A673 (cell line): ENCODE measurements at regions not wholly inside any gene's neighbourhood (a gene's known extent, or its start where the extent isn't known, plus 50 kb on each side); places are given as distances from the start of the nearest gene placed in this dataset.

Experiments used
- BruUV-seq: library from RNA; stranded (reverse); fragments of 400-500 nt; replicated peaks from 2 replicates; lab custom pipeline; 2021; lab: Mats Ljungman, UMichigan
- CTCF ChIA-PET: fragments of 300-600 bp; sonication (Branson Sonifier 250); formaldehyde crosslinking; loops from one replicate; lab custom pipeline; 2022; ENCODE audit warnings: antibody characterized with exemption; lab: Charles Lee
- POLR2A ChIA-PET: fragments of 300-600 bp; sonication (Branson Sonifier 250); formaldehyde crosslinking; loops from one replicate; lab custom pipeline; 2022; ENCODE audit warnings: antibody characterized with exemption; ENCODE audit not compliant: low non-redundant PET; lab: Charles Lee
- DNase-seq: peaks from one replicate; pipeline ENCODE4 v3.0.0-alpha.2; 2015; ENCODE audit warnings: low spot score
- H3K27ac ChIP-seq: fragments of 200-600 bp; sonication (generic); 2 replicates; pipeline ENCODE4 v1.5.1; 2016; ENCODE audit warnings: mixed run types, low read depth, mild to moderate bottlenecking, mixed read lengths, antibody characterized with exemption, low read length; ENCODE audit not compliant: poor library complexity, severe bottlenecking
- H3K27me3 ChIP-seq: fragments of 200-600 bp; sonication (generic); replicated peaks from 2 replicates; pipeline ENCODE4 v1.6.1; 2017; ENCODE audit warnings: mixed run types, low read depth, mild to moderate bottlenecking, mixed read lengths, antibody characterized with exemption, low read length; ENCODE audit not compliant: insufficient read depth, poor library complexity
- H3K36me3 ChIP-seq: fragments of 200-600 bp; sonication (generic); 2 replicates; pipeline ENCODE4 v1.6.1; 2016; ENCODE audit warnings: mixed run types, mild to moderate bottlenecking, mixed read lengths, antibody characterized with exemption, low read length; ENCODE audit not compliant: insufficient read depth, poor library complexity, severe bottlenecking
- H3K4me1 ChIP-seq: fragments of 200-600 bp; sonication (generic); 2 replicates; pipeline ENCODE4 v1.6.1; 2017; ENCODE audit warnings: mixed run types, mild to moderate bottlenecking, mixed read lengths, antibody characterized with exemption, low read length; ENCODE audit not compliant: insufficient read depth, poor library complexity, severe bottlenecking
- H3K4me3 ChIP-seq: fragments of 200-600 bp; sonication (generic); 2 replicates; pipeline ENCODE4 v1.5.1; 2016; ENCODE audit warnings: low read depth, mixed run types, mild to moderate bottlenecking, mixed read lengths, low read length; ENCODE audit not compliant: poor library complexity, severe bottlenecking
- H3K9me3 ChIP-seq: fragments of 200-600 bp; sonication (generic); 2 replicates; pipeline ENCODE4 v1.6.1; 2016; ENCODE audit warnings: mixed run types, low read depth, mild to moderate bottlenecking, mixed read lengths, antibody characterized with exemption, low read length; ENCODE audit not compliant: poor library complexity, severe bottlenecking
- EZH2 ChIP-seq: fragments of 200-600 bp; sonication (generic); IDR thresholded peaks from 2 replicates; pipeline ENCODE4 v1.6.1; 2017; ENCODE audit warnings: borderline replicate concordance, low read depth, mild to moderate bottlenecking, mixed read lengths, antibody characterized with exemption, low read length; ENCODE audit not compliant: poor library complexity, severe bottlenecking
- intact Hi-C: fragments of 100-400 bp; cut with micrococcal nuclease; formaldehyde crosslinking; loops from one replicate; pipeline ENCODE4 v1.10.0; 2022; ENCODE audit not compliant: unreplicated experiment
- TF ChIP-seq, protein P1 (sequence below): fragments of 300-800, 200-600 bp; sonication (generic); conservative IDR thresholded peaks from 2 replicates; pipeline ENCODE4 v1.5.1; 2017; ENCODE audit warnings: low read depth, mild to moderate bottlenecking, antibody characterized with exemption, low read length, moderate library complexity, mixed read lengths

DNA sequence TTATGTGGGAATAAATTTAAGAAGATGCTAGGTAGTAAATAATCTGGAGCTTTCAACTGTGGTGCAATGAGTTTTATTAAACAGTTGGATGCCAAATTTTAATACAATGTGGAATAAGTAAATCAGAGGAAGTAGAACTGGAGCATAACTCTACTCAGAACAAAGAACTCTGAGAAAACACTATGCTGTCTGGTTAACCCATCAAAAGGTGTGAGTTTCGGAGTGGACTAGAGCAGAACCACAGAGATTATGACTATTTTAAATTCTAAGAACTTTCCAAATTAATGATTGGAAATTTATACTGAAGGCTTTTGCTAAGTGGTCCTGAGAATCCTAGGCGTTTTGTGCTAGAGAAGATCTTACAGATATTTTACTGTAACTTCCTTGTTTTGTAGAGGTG, 132.2 kb downstream of the NTMT2 start:
- BruUV-seq = no TSS peak
- DNase-seq = no peak
- no peaks in the 10 kb centered on the region for H3K4me1 ChIP-seq
- H3K9me3 ChIP-seq = no peaks in the 10 kb centered on the region
- H3K36me3 ChIP-seq = no peaks in the 10 kb centered on the region
- TF ChIP-seq, protein P1, sequence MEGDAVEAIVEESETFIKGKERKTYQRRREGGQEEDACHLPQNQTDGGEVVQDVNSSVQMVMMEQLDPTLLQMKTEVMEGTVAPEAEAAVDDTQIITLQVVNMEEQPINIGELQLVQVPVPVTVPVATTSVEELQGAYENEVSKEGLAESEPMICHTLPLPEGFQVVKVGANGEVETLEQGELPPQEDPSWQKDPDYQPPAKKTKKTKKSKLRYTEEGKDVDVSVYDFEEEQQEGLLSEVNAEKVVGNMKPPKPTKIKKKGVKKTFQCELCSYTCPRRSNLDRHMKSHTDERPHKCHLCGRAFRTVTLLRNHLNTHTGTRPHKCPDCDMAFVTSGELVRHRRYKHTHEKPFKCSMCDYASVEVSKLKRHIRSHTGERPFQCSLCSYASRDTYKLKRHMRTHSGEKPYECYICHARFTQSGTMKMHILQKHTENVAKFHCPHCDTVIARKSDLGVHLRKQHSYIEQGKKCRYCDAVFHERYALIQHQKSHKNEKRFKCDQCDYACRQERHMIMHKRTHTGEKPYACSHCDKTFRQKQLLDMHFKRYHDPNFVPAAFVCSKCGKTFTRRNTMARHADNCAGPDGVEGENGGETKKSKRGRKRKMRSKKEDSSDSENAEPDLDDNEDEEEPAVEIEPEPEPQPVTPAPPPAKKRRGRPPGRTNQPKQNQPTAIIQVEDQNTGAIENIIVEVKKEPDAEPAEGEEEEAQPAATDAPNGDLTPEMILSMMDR = no peak
- no peak for TF ChIP-seq EZH2
- H3K27me3 ChIP-seq = no peaks in the 10 kb centered on the region
- H3K27ac ChIP-seq = no peak overlapping the region
- ChIA-PET POLR2A (no interaction called here), CTCF (no interaction called here)
- intact Hi-C loops = no loop called here
- no peak overlapping the region for H3K4me3 ChIP-seq

DNA sequence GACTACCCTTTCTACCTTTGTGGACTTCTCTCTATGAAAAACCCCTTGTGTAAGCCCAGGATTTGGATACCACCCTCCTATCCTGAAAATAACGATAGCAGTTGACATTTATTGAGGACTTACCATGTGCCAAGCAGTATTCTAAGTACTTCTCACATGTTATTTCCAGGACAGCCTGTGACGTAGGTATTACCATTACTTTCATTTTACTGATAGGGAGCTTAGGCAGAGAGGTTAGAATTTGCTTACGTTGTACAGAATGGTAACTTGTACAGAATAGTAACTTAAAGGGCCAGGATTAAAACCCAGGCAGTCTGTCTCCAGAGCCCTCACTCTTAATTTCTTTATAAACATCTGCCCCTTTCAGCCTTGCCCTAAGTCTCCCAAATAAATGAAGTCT, 138.3 kb downstream of the NTMT2 start:
- H3K4me1 ChIP-seq = no peaks in the 10 kb centered on the region
- H3K9me3 ChIP-seq = no peaks in the 10 kb centered on the region
- no peak for DNase-seq
- intact Hi-C loops = no loop called here
- ChIA-PET POLR2A (no interaction called here), CTCF (no interaction called here)
- TF ChIP-seq, protein P1 = no peak
- TF ChIP-seq EZH2 = no peak
- no peak overlapping the region for H3K4me3 ChIP-seq
- H3K27me3 ChIP-seq = no peaks in the 10 kb centered on the region
- no peaks in the 10 kb centered on the region for H3K36me3 ChIP-seq
- no peak overlapping the region for H3K27ac ChIP-seq
- no TSS peak for BruUV-seq

DNA sequence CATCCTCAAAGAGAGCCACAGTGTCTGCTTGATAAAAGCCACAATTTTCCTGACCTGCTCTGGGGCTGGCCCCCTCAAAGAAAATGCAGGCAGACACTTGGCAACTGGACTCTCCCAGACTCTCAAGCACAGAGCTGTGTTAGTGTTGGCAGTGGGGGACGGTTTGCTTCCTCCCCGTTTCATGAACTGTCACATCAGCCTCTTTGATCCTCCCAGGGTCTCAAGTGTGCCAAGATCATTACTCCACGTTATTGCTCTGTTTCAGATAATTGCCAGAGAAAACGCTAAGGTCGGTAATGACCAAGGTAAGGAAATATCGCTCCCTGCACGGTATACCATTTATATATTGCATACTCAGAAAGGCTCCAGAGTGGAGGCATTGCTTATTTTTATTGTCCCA, 138.8 kb downstream of the NTMT2 start:
- intact Hi-C loops = no loop called here

More for the DNA sequence above, 138.8 kb downstream of the NTMT2 start:
- H3K27ac ChIP-seq = no peak overlapping the region
- BruUV-seq = no TSS peak
- no peak for TF ChIP-seq EZH2
- TF ChIP-seq, protein P1 = no peak
- H3K4me1 ChIP-seq = peaks cover under 1% of the 10 kb centered on the region
- POLR2A ChIA-PET = no interaction called here
- no peaks in the 10 kb centered on the region for H3K36me3 ChIP-seq
- H3K4me3 ChIP-seq = no peak overlapping the region
- H3K27me3 ChIP-seq = no peaks in the 10 kb centered on the region
- DNase-seq = no peak
- CTCF ChIA-PET = no interaction called here
- no peaks in the 10 kb centered on the region for H3K9me3 ChIP-seq
